GM12878 (cell line): ENCODE measurements at regions not wholly inside any gene's neighbourhood (a gene's known extent, or its start where the extent isn't known, plus 50 kb on each side); places are given as distances from the start of the nearest gene placed in this dataset.

Experiments
- ATAC-seq: fragments of 200-7000 bp; cut with Tn5 transposase; 3 replicates; pipeline ENCODE4 v1.9.1; 2020; ENCODE audit warnings: mild to moderate bottlenecking, moderate library complexity
- BruUV-seq: library from RNA; stranded (reverse); fragments of 400-500 nt; replicated peaks from 2 replicates; lab custom pipeline; 2021; lab: Mats Ljungman, UMichigan
- CTCF ChIA-PET: fragments of 300-600 bp; sonication (Branson Sonifier 250); formaldehyde crosslinking; extraction: SDS; loops from one replicate; lab custom pipeline; 2021; ENCODE audit warnings: inconsistent platforms; lab: Yijun Ruan, JAX
- POLR2A ChIA-PET: fragments of 350-600 bp; formaldehyde crosslinking; extraction: SDS; loops from one replicate; lab custom pipeline; 2021; ENCODE audit warnings: inconsistent platforms; lab: Charles Lee
- RAD21 ChIA-PET: fragments of 300-600 bp; sonication (Branson Sonifier 250); formaldehyde crosslinking; loops from one replicate; lab custom pipeline; 2023; ENCODE audit warnings: antibody characterized with exemption; ENCODE audit not compliant: unreplicated experiment; lab: Charles Lee
- SMC1A ChIA-PET: fragments of 300-600 bp; sonication (Branson Sonifier 250); formaldehyde crosslinking; loops from one replicate; lab custom pipeline; 2023; ENCODE audit not compliant: unreplicated experiment, uncharacterized antibody; lab: Charles Lee
- DNase-seq: peaks from one replicate; pipeline ENCODE4 v3.0.0-alpha.2; 2011; ENCODE audit warnings: low read depth, low spot score
- FAIRE-seq: peaks from 3 replicates; lab custom pipeline; 2011; peaks lifted over from hg19 to GRCh38; lab: Jason Lieb, UNC
- H2AFZ ChIP-seq: 2 replicates; pipeline ENCODE4 v1.6.0; 2011; ENCODE audit warnings: low read depth, low read length, control low read depth; ENCODE audit not compliant: control insufficient read depth
- H3K27ac ChIP-seq: 2 replicates; pipeline ENCODE4 v1.5.1; 2011; ENCODE audit warnings: control low read depth; ENCODE audit not compliant: control insufficient read depth, insufficient read depth
- H3K27me3 ChIP-seq, 2 experiments: replicated peaks in 1 of 2; 2 replicates each; pipeline versions ENCODE4 v1.6.0 to v1.6.1; 2011; ENCODE audit warnings: low read length in 1 of 2; ENCODE audit not compliant: control insufficient read depth in 2 of 2, insufficient read depth in 2 of 2
- H3K36me3 ChIP-seq, 2 experiments: 2 replicates each; pipeline ENCODE4 v1.5.1; 2011; ENCODE audit warnings: low read length in 1 of 2; ENCODE audit not compliant: control insufficient read depth in 2 of 2, insufficient read depth in 2 of 2
- H3K4me1 ChIP-seq: 2 replicates; pipeline ENCODE4 v1.6.1; 2011; ENCODE audit warnings: mild to moderate bottlenecking, low read length, moderate library complexity, mixed read lengths; ENCODE audit not compliant: control insufficient read depth, insufficient read depth
- H3K4me2 ChIP-seq: 2 replicates; pipeline ENCODE4 v1.6.0; 2011; ENCODE audit warnings: control low read depth; ENCODE audit not compliant: control insufficient read depth, insufficient read depth
- H3K4me3 ChIP-seq: fragments of 200-600 bp; sonication (generic); 2 replicates; pipeline ENCODE4 v1.5.1; 2016
- H3K79me2 ChIP-seq: 2 replicates; pipeline ENCODE4 v1.6.0; 2011; ENCODE audit warnings: low read length; ENCODE audit not compliant: control insufficient read depth, insufficient read depth
- H3K9ac ChIP-seq: 2 replicates; pipeline ENCODE4 v1.8.0; 2011; ENCODE audit warnings: low read length, control low read depth, mixed read lengths; ENCODE audit not compliant: control insufficient read depth, insufficient read depth
- H3K9me3 ChIP-seq: replicated peaks from 3 replicates; pipeline ENCODE4 v1.5.1; 2011; ENCODE audit warnings: mild to moderate bottlenecking, low read length; ENCODE audit not compliant: control insufficient read depth, insufficient read depth
- H4K20me1 ChIP-seq: 2 replicates; pipeline ENCODE4 v1.6.0; 2011; ENCODE audit not compliant: control insufficient read depth, insufficient read depth
- BCL11A ChIP-seq: IDR thresholded peaks from 2 replicates; pipeline ENCODE4 v1.6.1; 2011; ENCODE audit warnings: low read depth, low read length
- ETV6 ChIP-seq, 2 experiments: fragments of 450-650 bp in 1 of 2; IDR thresholded peaks in 1 of 2; conservative IDR thresholded peaks in 1 of 2; 2 replicates each; pipeline ENCODE4 v1.6.1; 2014; ENCODE audit warnings: antibody characterized with exemption in 1 of 2, borderline replicate concordance in 1 of 2, low read depth in 1 of 2, mild to moderate bottlenecking in 1 of 2, moderate library complexity in 1 of 2
- EZH2 ChIP-seq: IDR thresholded peaks from 2 replicates; pipeline ENCODE4 v1.6.1; 2012; ENCODE audit warnings: low read depth, mild to moderate bottlenecking, control low read depth, inconsistent platforms, low read length, borderline replicate concordance; ENCODE audit not compliant: control insufficient read depth
- IKZF2 ChIP-seq, 2 experiments: fragments of 450-650 bp; IDR thresholded peaks; 2 replicates each; pipeline ENCODE4 v1.6.1; 2017; ENCODE audit warnings: mild to moderate bottlenecking in 2 of 2, moderate library complexity in 2 of 2
- JUNB ChIP-seq: IDR thresholded peaks from 2 replicates; pipeline ENCODE4 v1.6.1; 2016; ENCODE audit warnings: antibody characterized with exemption, mild to moderate bottlenecking
- MEF2A ChIP-seq: IDR thresholded peaks from 2 replicates; pipeline ENCODE4 v1.6.1; 2011; ENCODE audit warnings: low read depth, mild to moderate bottlenecking, low read length, moderate library complexity; ENCODE audit not compliant: insufficient read depth
- MEF2B ChIP-seq: fragments of 450-650 bp; IDR thresholded peaks from 2 replicates; pipeline ENCODE4 v1.6.1; 2018; ENCODE audit warnings: mild to moderate bottlenecking, moderate library complexity; ENCODE audit not compliant: partially characterized antibody, poor library complexity, severe bottlenecking
- MXI1 ChIP-seq: fragments of 150-350 bp; IDR thresholded peaks from 2 replicates; pipeline ENCODE4 v1.6.1; 2011; ENCODE audit warnings: low read depth, mild to moderate bottlenecking, inconsistent platforms, low read length, improper control_type of control experiment
- SIX5 ChIP-seq: IDR thresholded peaks from 2 replicates; pipeline ENCODE4 v1.6.1; 2011; ENCODE audit warnings: mild to moderate bottlenecking, low read depth, low read length, moderate library complexity; ENCODE audit not compliant: severe bottlenecking
- TCF3 ChIP-seq: IDR thresholded peaks from 2 replicates; pipeline ENCODE4 v1.6.1; 2012; ENCODE audit warnings: low read depth, mild to moderate bottlenecking, low read length, borderline replicate concordance; ENCODE audit not compliant: insufficient read depth
- ZNF384 ChIP-seq: IDR thresholded peaks from 2 replicates; pipeline ENCODE4 v1.6.1; 2012; ENCODE audit warnings: low read depth, mild to moderate bottlenecking, low read length, improper control_type of control experiment, borderline replicate concordance
- ZNF592 ChIP-seq: fragments of 450-650 bp; IDR thresholded peaks from 2 replicates; pipeline ENCODE4 v1.6.1; 2017; ENCODE audit warnings: mild to moderate bottlenecking, moderate library complexity
- WGBS: methylation state at CpG from one replicate; pipeline ENCODE4 v1.1.6; 2016; ENCODE audit warnings: low lambda C conversion rate; ENCODE audit not compliant: insufficient replicate concordance, insufficient coverage; ENCODE audit errors: missing lambda C conversion rate; 5-methylcytosine and 5-hydroxymethylcytosine counted together
- in situ Hi-C: fragments of 300-500 bp; cut with MboI; formaldehyde crosslinking; loops from 9 replicates; pipeline ENCODE4 v1.14.3; 2018; ENCODE audit warnings: mixed read lengths
- intact Hi-C: fragments of 100-400 bp; cut with micrococcal nuclease; formaldehyde crosslinking; loops from one replicate; pipeline ENCODE4 v1.14.2; 2022; ENCODE audit not compliant: unreplicated experiment

- TF ChIP-seq EZH2 (no peak), IKZF2 (IDR thresholded peaks at IDR 0.05) (no peak), TCF3 (no peak), MXI1 (no peak), ETV6 (conservative IDR thresholded peaks at IDR 0.05 in 1 of 2, IDR thresholded peaks at IDR 0.05 in 1 of 2; ENCODE audit: borderline replicate concordance in 1 of 2, low read depth in 1 of 2) (no peak), JUNB (no peak), BCL11A (no peak), MEF2A (no peak)
- TF ChIP-seq, all 136 proteins: peak for 0
Measured at GRCh38 chr13:50589651-50590054, 253.8 kb downstream of the DLEU7 start (continued).

- H3K9me3 ChIP-seq: no peaks in the 10 kb centered on the region
- ChIA-PET RAD21 (interaction anchor here (1.0 to 1.9 kb wide), 4 partner anchors 43 to 319 kb away, joined by 3 to 5 read pairs (median 4); no protein-coding TSS in a partner anchor), SMC1A (interaction anchor here (0.6 to 3.5 kb wide), 12 partner anchors 15 to 322 kb away, joined by 3 to 13 read pairs (median 3); no protein-coding TSS in a partner anchor), POLR2A (interaction anchor here (1.1 to 1.4 kb wide), 3 partner anchors 64 to 323 kb away, joined by 3 read pairs; no protein-coding TSS in a partner anchor), CTCF (interaction anchor here (0.8 to 2.3 kb wide), 5 partner anchors 80 to 522 kb away, joined by 3 to 8 read pairs (median 4); no protein-coding TSS in a partner anchor)
- DNase-seq: no peak
- no TSS peak for BruUV-seq
- H3K9ac ChIP-seq: no peak overlapping the region
- intact Hi-C loops: no loop called here
- no peak for ATAC-seq
- H4K20me1 ChIP-seq: no peaks in the 10 kb centered on the region
- H2AFZ ChIP-seq: no peak overlapping the region
- H3K27me3 ChIP-seq: no peaks in the 10 kb centered on the region
- WGBS: 33% methylated on average over 2 of the region's 2 CpGs
- H3K4me2 ChIP-seq: no peak overlapping the region
- no peak for FAIRE-seq
- H3K27ac ChIP-seq: no peak overlapping the region
- no peaks in the 10 kb centered on the region for H3K36me3 ChIP-seq
- H3K4me1 ChIP-seq: peaks cover 41% of the 10 kb centered on the region
- H3K79me2 ChIP-seq: no peaks in the 10 kb centered on the region
- H3K4me3 ChIP-seq: no peak overlapping the region
- in situ Hi-C loops: loop anchor here (10.0 kb wide), 1 partner anchor 322 kb away; no protein-coding TSS in a partner anchor
- no peak for TF ChIP-seq ZNF384
- no peak for TF ChIP-seq ZNF592
- TF ChIP-seq MXI1: no peak
- TF ChIP-seq MEF2B: no peak
- no peak for TF ChIP-seq SIX5
Measured at GRCh38 chr13:50592412-50593155, 250.9 kb downstream of the DLEU7 start.
